MM.1S (cell line): ENCODE measurements at regions not wholly inside any gene's neighbourhood (a gene's known extent, or its start where the extent isn't known, plus 50 kb on each side); places are given as distances from the start of the nearest gene placed in this dataset.

Source experiments
- CTCF ChIP-seq: fragments of 300-600 bp; sonication (generic); IDR thresholded peaks from 2 replicates; pipeline ENCODE4 v1.5.1; 2016; ENCODE audit warnings: antibody characterized with exemption, low read length, mixed read lengths
- EZH2 ChIP-seq: fragments of 300-600 bp; sonication (generic); optimal IDR thresholded peaks from 2 replicates; pipeline ENCODE3; 2017; ENCODE audit warnings: low read depth, mild to moderate bottlenecking, antibody characterized with exemption, low read length, mixed read lengths
- EZH2phosphoT487 ChIP-seq: fragments of 300-600 bp; sonication (generic); IDR thresholded peaks from 2 replicates; pipeline ENCODE4 v1.6.1; 2018; ENCODE audit warnings: antibody characterized with exemption, low read length

- TF ChIP-seq CTCF (no peak), EZH2 (no peak), EZH2phosphoT487 (no peak)
These were observed 95.5 kb upstream of the KCNK12 start for GRCh38 chr2:47666332-47666731.
